K562 (cell line): ENCODE measurements at regions not wholly inside any gene's neighbourhood (a gene's known extent, or its start where the extent isn't known, plus 50 kb on each side); places are given as distances from the start of the nearest gene placed in this dataset.

Source experiments
- ATAC-seq: fragments of 200-7000 bp; cut with Tn5 transposase; 3 replicates; pipeline ENCODE4 v1.9.1; 2020; ENCODE audit warnings: moderate library complexity
- BruUV-seq: library from RNA; stranded (reverse); fragments of 400-500 nt; replicated peaks from 2 replicates; lab custom pipeline; 2021; lab: Mats Ljungman, UMichigan
- CTCF ChIA-PET: fragments of 300-600 bp; formaldehyde crosslinking; extraction: SDS; loops from one replicate; lab custom pipeline; 2021; ENCODE audit warnings: low intra/inter-chr PET ratio; lab: Yijun Ruan, JAX
- POLR2A ChIA-PET: fragments of 300-600, 350-650 bp; sonication (Branson Sonifier 250); formaldehyde crosslinking; extraction: SDS; loops from one replicate; lab custom pipeline; 2021; ENCODE audit warnings: antibody characterized with exemption, inconsistent platforms; lab: Yijun Ruan, JAX
- DNase-seq, 4 experiments: peaks; one replicate each; pipeline versions ENCODE4 v3.0.0 to v3.0.0-alpha.2; 2011 to 2018; ENCODE audit warnings: low spot score in 3 of 4, mixed read lengths in 3 of 4; ENCODE audit errors: extremely low read depth in 1 of 4
- FAIRE-seq: peaks from 2 replicates; lab custom pipeline; 2011; peaks lifted over from hg19 to GRCh38; lab: Jason Lieb, UNC
- H2AFZ ChIP-seq: 2 replicates; pipeline ENCODE4 v1.6.0; 2011; ENCODE audit warnings: low read depth, low read length, control low read depth, inconsistent platforms
- H3K27ac ChIP-seq: fragments of 200-600 bp; 3 replicates; pipeline ENCODE4 v1.8.0; 2011; ENCODE audit warnings: low read depth, mild to moderate bottlenecking, control low read depth, inconsistent platforms, low read length, moderate library complexity, mixed read lengths; ENCODE audit errors: extremely low read depth
- H3K27me3 ChIP-seq, 2 experiments: fragments of 300-600 bp in 1 of 2; 2 replicates in 1 of 2; 3 replicates in 1 of 2; pipeline versions ENCODE4 v1.6.0 to v1.8.0; 2011; ENCODE audit warnings: inconsistent platforms in 2 of 2, low read length in 2 of 2, mild to moderate bottlenecking in 1 of 2, mixed read lengths in 1 of 2, moderate library complexity in 1 of 2; ENCODE audit not compliant: control insufficient read depth in 2 of 2, insufficient read depth in 2 of 2
- H3K36me3 ChIP-seq: fragments of 300-600 bp; 3 replicates; pipeline ENCODE4 v1.8.0; 2011; ENCODE audit warnings: mild to moderate bottlenecking, low read length, inconsistent platforms; ENCODE audit not compliant: control insufficient read depth, insufficient read depth
- H3K4me1 ChIP-seq, 2 experiments: fragments of 200-600 bp in 1 of 2; replicated peaks in 1 of 2; 2 replicates in 1 of 2; 3 replicates in 1 of 2; pipeline versions ENCODE4 v1.5.1 to v1.8.0; 2011; ENCODE audit warnings: inconsistent platforms in 2 of 2, low read length in 2 of 2, mild to moderate bottlenecking in 1 of 2, mixed read lengths in 1 of 2, moderate library complexity in 1 of 2; ENCODE audit not compliant: control insufficient read depth in 2 of 2, insufficient read depth in 2 of 2
- H3K4me2 ChIP-seq: 2 replicates; pipeline ENCODE4 v1.6.1; 2011; ENCODE audit warnings: low read length, control low read depth, inconsistent platforms, mixed read lengths; ENCODE audit not compliant: insufficient read depth
- H3K4me3 ChIP-seq: fragments of 200-600 bp; sonication (generic), shearing (Covaris generic); 2 replicates; pipeline ENCODE4 v1.5.1; 2016; ENCODE audit warnings: control low read depth, inconsistent platforms
- H3K79me2 ChIP-seq: fragments of 200-600 bp; 3 replicates; pipeline ENCODE4 v1.8.0; 2011; ENCODE audit warnings: low read length, inconsistent platforms; ENCODE audit not compliant: control insufficient read depth, insufficient read depth
- H3K9ac ChIP-seq, 2 experiments: 2 replicates each; pipeline versions ENCODE4 v1.6.0 to v1.6.1; 2011; ENCODE audit warnings: low read depth in 2 of 2, low read length in 2 of 2, control low read depth in 1 of 2, inconsistent platforms in 1 of 2, mild to moderate bottlenecking in 1 of 2, mixed read lengths in 1 of 2; ENCODE audit not compliant: insufficient read depth in 1 of 2
- H3K9me1 ChIP-seq: one replicate; pipeline ENCODE4 v1.6.0; 2011; ENCODE audit warnings: inconsistent platforms, mild to moderate bottlenecking, low read length, moderate library complexity; ENCODE audit not compliant: control insufficient read depth, insufficient read depth
- H3K9me3 ChIP-seq: replicated peaks from 2 replicates; pipeline ENCODE4 v1.5.1; 2011; ENCODE audit warnings: low read depth, low read length, inconsistent platforms; ENCODE audit not compliant: control insufficient read depth, insufficient read depth
- H4K20me1 ChIP-seq: replicated peaks from 2 replicates; pipeline ENCODE4 v1.6.1; 2011; ENCODE audit warnings: low read length, inconsistent platforms, mixed read lengths; ENCODE audit not compliant: control insufficient read depth, insufficient read depth
- DACH1 ChIP-seq: fragments of 450-650 bp; IDR thresholded peaks from 2 replicates; pipeline ENCODE4 v1.6.1; 2018; ENCODE audit not compliant: partially characterized antibody
- GATAD2A ChIP-seq: fragments of 450-650 bp; IDR thresholded peaks from 2 replicates; pipeline ENCODE4 v1.6.1; 2017
- RFX5 ChIP-seq: IDR thresholded peaks from 2 replicates; pipeline ENCODE4 v1.6.1; 2011; ENCODE audit warnings: low read depth, mild to moderate bottlenecking, improper control_type of control experiment, low read length
- SRSF3 ChIP-seq: fragments of 200-400 bp; formaldehyde crosslinking; IDR thresholded peaks from 2 replicates; pipeline ENCODE4 v1.6.1; 2016; ENCODE audit warnings: mild to moderate bottlenecking, low read length, moderate library complexity; ENCODE audit not compliant: insufficient read depth
- STAG1 ChIP-seq: sonication (generic); formaldehyde crosslinking; IDR thresholded peaks from 2 replicates; pipeline ENCODE4 v1.5.0; 2020; ENCODE audit warnings: missing genetic modification reagents, borderline replicate concordance
- TCF3 ChIP-seq: sonication (generic); formaldehyde crosslinking; IDR thresholded peaks from 2 replicates; pipeline ENCODE4 v1.4.0; 2020; ENCODE audit warnings: mild to moderate bottlenecking, missing genetic modification reagents
- ZNF316 ChIP-seq: fragments of 450-650 bp; IDR thresholded peaks from 2 replicates; pipeline ENCODE4 v1.6.1; 2016
- ZNF511 ChIP-seq: sonication (generic); formaldehyde crosslinking; IDR thresholded peaks from 2 replicates; pipeline ENCODE4 v1.8.0; 2022; ENCODE audit warnings: mild to moderate bottlenecking, missing genetic modification reagents
- ZNF766 ChIP-seq: fragments of 200-800 bp; sonication (Bioruptor generic); conservative IDR thresholded peaks from 2 replicates; pipeline ENCODE4 v1.6.1; 2016; ENCODE audit warnings: missing genetic modification characterization, missing compliant biosample characterization
- WGBS: fragments of 100-300 bp; shearing (Covaris generic); methylation state at CpG from one replicate; pipeline ENCODE4 v1.1.6; 2016; ENCODE audit warnings: low coverage, mixed read lengths; ENCODE audit not compliant: insufficient coverage; ENCODE audit errors: missing lambda C conversion rate; 5-methylcytosine and 5-hydroxymethylcytosine counted together
- in situ Hi-C: fragments of 300-500 bp; cut with MboI; formaldehyde crosslinking; loops from 4 replicates; pipeline ENCODE4 v1.15.0; 2018; ENCODE audit warnings: inconsistent platforms, mixed read lengths
- intact Hi-C: fragments of 100-400 bp; cut with micrococcal nuclease; formaldehyde crosslinking; loops from 2 replicates; pipeline ENCODE4 v1.14.2; 2022

- CTCF ChIA-PET = no interaction called here
- no peak for ATAC-seq
- H3K4me3 ChIP-seq = no peak overlapping the region
- DNase-seq = no peak
- peaks cover 0 to 2% of the 10 kb centered on the region in 2 experiments; a peak in 1 of 5 replicates for H3K27me3 ChIP-seq
- POLR2A ChIA-PET = interaction anchor here (0.9 kb wide), 1 partner anchor 641 kb away, joined by 3 read pairs; no protein-coding TSS in a partner anchor
- no TSS peak for BruUV-seq
- 0% methylated on average over 1 of the region's 1 CpG for WGBS
- H2AFZ ChIP-seq = no peak overlapping the region
- H3K4me1 ChIP-seq = no peaks in the 10 kb centered on the region
- no peak overlapping the region for H3K4me2 ChIP-seq
- H4K20me1 ChIP-seq = no peaks in the 10 kb centered on the region
- H3K27ac ChIP-seq = no peak overlapping the region
- no peak for TF ChIP-seq TCF3 (CRISPR knock-in tag)
- TF ChIP-seq ZNF766 (CRISPR knock-in tag) = no peak
- no peak for TF ChIP-seq ZNF511 (CRISPR knock-in tag)
- no peak for TF ChIP-seq GATAD2A
- no peak for TF ChIP-seq STAG1
- no peak for TF ChIP-seq SRSF3
- TF ChIP-seq ZNF316 = no peak
- TF ChIP-seq RFX5 = no peak
- TF ChIP-seq DACH1 = no peak
- TF ChIP-seq, all 486 proteins: peak for 0
- intact Hi-C loops = no loop called here
- no peaks in the 10 kb centered on the region for H3K9me1 ChIP-seq
- H3K9ac ChIP-seq = no peak overlapping the region
- H3K79me2 ChIP-seq = no peaks in the 10 kb centered on the region
- no peaks in the 10 kb centered on the region for H3K36me3 ChIP-seq
- no peak for FAIRE-seq
- in situ Hi-C loops = no loop called here
- H3K9me3 ChIP-seq = no peaks in the 10 kb centered on the region
Observed at GRCh38 chr18:55084550-55084949, 125.3 kb upstream of the CCDC68 start.
